Stimulated activated naive B cell treated with anti-CD40 and anti-IgM and Interleukin-4, amounts not matched to agents 10 μg/mL and 1 μg/mL and 100 μg/mL, for 72 hours (primary cell): ENCODE measurements at regions not wholly inside any gene's neighbourhood (a gene's known extent, or its start where the extent isn't known, plus 50 kb on each side); places are given as distances from the start of the nearest gene placed in this dataset.
A peak's percentile ranks its signal among the peaks of the same experiment; 100 is the strongest.

Source experiments
- ATAC-seq, 2 donors: fragments of 150-1000 bp; cut with Tn5 transposase; replicated peaks; 2 replicates each; pipeline ENCODE4 v1.10.0; 2021; ENCODE audit warnings: moderate library complexity in 1 of 2
- DNase-seq: peaks from one replicate; pipeline ENCODE4 v3.0.0; 2021
- H3K27ac Mint-ChIP-seq: one replicate; pipeline ENCODE4 v1.8.0; 2022; ENCODE audit warnings: mild to moderate bottlenecking, mixed read lengths
- H3K27me3 Mint-ChIP-seq, 2 donors: one replicate each; pipeline ENCODE4 v1.8.0; 2022; ENCODE audit warnings: mixed read lengths in 2 of 2
- H3K36me3 Mint-ChIP-seq, 2 donors: one replicate each; pipeline ENCODE4 v1.8.0; 2022; ENCODE audit warnings: mixed read lengths in 2 of 2, mild to moderate bottlenecking in 1 of 2
- H3K4me1 Mint-ChIP-seq, 2 donors: one replicate each; pipeline ENCODE4 v1.8.0; 2022; ENCODE audit warnings: mixed read lengths in 2 of 2, mild to moderate bottlenecking in 1 of 2
- H3K4me3 Mint-ChIP-seq, 2 donors: one replicate each; pipeline ENCODE4 v1.8.0; 2022; ENCODE audit warnings: mild to moderate bottlenecking in 2 of 2, mixed read lengths in 2 of 2, moderate library complexity in 1 of 2
- H3K9me3 Mint-ChIP-seq, 2 donors: one replicate each; pipeline ENCODE4 v1.8.0; 2022; ENCODE audit warnings: mixed read lengths in 2 of 2, mild to moderate bottlenecking in 1 of 2

GRCh38 chr2:38192976-38193375 lies 117.0 kb upstream of the CYP1B1 start:
- H3K4me3 Mint-ChIP-seq = no peak overlapping the region
- H3K4me1 Mint-ChIP-seq = peaks cover 0 to 5% of the 10 kb centered on the region in 2 donors
- DNase-seq (no peak), ATAC-seq (no peak)
- no peaks in the 10 kb centered on the region for H3K9me3 Mint-ChIP-seq
- H3K27me3 Mint-ChIP-seq = peaks cover 16 to 28% of the 10 kb centered on the region in 2 donors
- no peak overlapping the region for H3K27ac Mint-ChIP-seq
- no peaks in the 10 kb centered on the region for H3K36me3 Mint-ChIP-seq

- no peak overlapping the region for H3K4me3 Mint-ChIP-seq
- H3K9me3 Mint-ChIP-seq = no peaks in the 10 kb centered on the region
- DNase-seq (no peak), ATAC-seq (no peak)
- H3K27me3 Mint-ChIP-seq = peaks cover 20 to 28% of the 10 kb centered on the region in 2 donors
- H3K36me3 Mint-ChIP-seq = no peaks in the 10 kb centered on the region
- H3K27ac Mint-ChIP-seq = no peak overlapping the region
- peaks cover 0 to 5% of the 10 kb centered on the region in 2 donors for H3K4me1 Mint-ChIP-seq
Observed at GRCh38 chr2:38192046-38192445, 116.1 kb upstream of the CYP1B1 start.

GRCh38 chr2:38191516-38191915 lies 115.6 kb upstream of the CYP1B1 start:
- no peak for DNase-seq
- Mint-ChIP-seq H3K27ac (no peak overlapping the region), H3K36me3 (no peaks in the 10 kb centered on the region), H3K27me3 (peaks cover 23 to 28% of the 10 kb centered on the region in 2 donors), H3K4me1 (peaks cover 0 to 5% of the 10 kb centered on the region in 2 donors), H3K9me3 (no peaks in the 10 kb centered on the region), H3K4me3 (no peak overlapping the region)
- no peak for ATAC-seq

GRCh38 chr2:38190542-38191218 lies 114.7 kb upstream of the CYP1B1 start:
- H3K4me3 Mint-ChIP-seq = no peak overlapping the region
- no peaks in the 10 kb centered on the region for H3K9me3 Mint-ChIP-seq
- ATAC-seq (no peak), DNase-seq (no peak)
- peaks cover 5 to 10% of the 10 kb centered on the region in 2 donors for H3K4me1 Mint-ChIP-seq
- H3K27ac Mint-ChIP-seq = no peak overlapping the region
- no peaks in the 10 kb centered on the region for H3K36me3 Mint-ChIP-seq
- H3K27me3 Mint-ChIP-seq = peaks cover 23 to 32% of the 10 kb centered on the region in 2 donors

- peaks cover 14 to 22% of the 10 kb centered on the region in 2 donors for H3K4me1 Mint-ChIP-seq
- H3K27me3 Mint-ChIP-seq = peaks cover 18 to 21% of the 10 kb centered on the region in 2 donors
Observed at GRCh38 chr2:38187541-38188011, 111.6 kb upstream of the CYP1B1 start.

GRCh38 chr2:38185012-38185491 lies 109.1 kb upstream of the CYP1B1 start:
- DNase-seq (no peak), ATAC-seq (peak; percentile 92 to 96)
- peaks cover 14 to 21% of the 10 kb centered on the region in 2 donors for H3K4me1 Mint-ChIP-seq
- no peak overlapping the region for H3K27ac Mint-ChIP-seq
- no peaks in the 10 kb centered on the region for H3K36me3 Mint-ChIP-seq
- H3K4me3 Mint-ChIP-seq = no peak overlapping the region
- peaks cover 0 to 4% of the 10 kb centered on the region in 2 donors for H3K9me3 Mint-ChIP-seq
- H3K27me3 Mint-ChIP-seq = peaks cover 19 to 23% of the 10 kb centered on the region in 2 donors

More at GRCh38 chr2:38187541-38188011, 111.6 kb upstream of the CYP1B1 start:
- ATAC-seq (no peak), DNase-seq (no peak)
- Mint-ChIP-seq H3K27ac (no peak overlapping the region), H3K36me3 (no peaks in the 10 kb centered on the region), H3K9me3 (peaks cover 0 to 4% of the 10 kb centered on the region in 2 donors), H3K4me3 (no peak overlapping the region)

GRCh38 chr2:38182492-38183003 lies 106.6 kb upstream of the CYP1B1 start:
- DNase-seq (no peak), ATAC-seq (no peak)
- Mint-ChIP-seq H3K27me3 (peaks cover 19 to 22% of the 10 kb centered on the region in 2 donors), H3K27ac (no peak overlapping the region), H3K36me3 (no peaks in the 10 kb centered on the region), H3K4me1 (peaks cover 21 to 29% of the 10 kb centered on the region in 2 donors), H3K4me3 (no peak overlapping the region), H3K9me3 (peaks cover 0 to 4% of the 10 kb centered on the region in 2 donors)

GRCh38 chr2:38181806-38182491 lies 106.0 kb upstream of the CYP1B1 start:
- Mint-ChIP-seq H3K9me3 (peaks cover 0 to 4% of the 10 kb centered on the region in 2 donors), H3K4me3 (no peak overlapping the region), H3K27ac (no peak overlapping the region), H3K36me3 (no peaks in the 10 kb centered on the region), H3K4me1 (peaks cover 21 to 29% of the 10 kb centered on the region in 2 donors), H3K27me3 (peaks cover 18 to 19% of the 10 kb centered on the region in 2 donors)
- ATAC-seq = no peak
- DNase-seq = no peak

GRCh38 chr2:38180754-38181153 lies 104.8 kb upstream of the CYP1B1 start:
- no peak for ATAC-seq
- H3K9me3 Mint-ChIP-seq = peaks cover 0 to 4% of the 10 kb centered on the region in 2 donors
- H3K4me3 Mint-ChIP-seq = no peak overlapping the region
- no peak for DNase-seq
- peaks cover 15 to 16% of the 10 kb centered on the region in 2 donors for H3K27me3 Mint-ChIP-seq
- no peak overlapping the region for H3K27ac Mint-ChIP-seq
- peaks cover 17 to 25% of the 10 kb centered on the region in 2 donors for H3K4me1 Mint-ChIP-seq
- H3K36me3 Mint-ChIP-seq = no peaks in the 10 kb centered on the region

- H3K4me3 Mint-ChIP-seq = no peak overlapping the region
- peak; percentile 89 to 90 for ATAC-seq
- peak overlapping the region; percentile 4 for H3K27ac Mint-ChIP-seq
- H3K9me3 Mint-ChIP-seq = no peaks in the 10 kb centered on the region
- peaks cover 7 to 8% of the 10 kb centered on the region in 2 donors for H3K4me1 Mint-ChIP-seq
- DNase-seq = peak; percentile 21
- no peaks in the 10 kb centered on the region for H3K36me3 Mint-ChIP-seq
- peaks cover 19 to 30% of the 10 kb centered on the region in 2 donors for H3K27me3 Mint-ChIP-seq
Observed at GRCh38 chr2:38178556-38179419, 102.8 kb upstream of the CYP1B1 start.

- Mint-ChIP-seq H3K27me3 (peaks cover 20 to 30% of the 10 kb centered on the region in 2 donors), H3K4me1 (peaks cover 7 to 8% of the 10 kb centered on the region in 2 donors), H3K9me3 (no peaks in the 10 kb centered on the region), H3K36me3 (no peaks in the 10 kb centered on the region), H3K27ac (no peak overlapping the region), H3K4me3 (no peak overlapping the region)
- DNase-seq (no peak), ATAC-seq (no peak)
Observed at GRCh38 chr2:38178119-38178518, 102.2 kb upstream of the CYP1B1 start.

GRCh38 chr2:38176619-38177021 lies 100.7 kb upstream of the CYP1B1 start:
- ATAC-seq = no peak
- Mint-ChIP-seq H3K27ac (no peak overlapping the region), H3K9me3 (no peaks in the 10 kb centered on the region)

GRCh38 chr2:38174646-38175423 lies 98.9 kb upstream of the CYP1B1 start:
- DNase-seq (no peak), ATAC-seq (no peak)
- peaks cover 7 to 8% of the 10 kb centered on the region in 2 donors for H3K4me1 Mint-ChIP-seq
- H3K27me3 Mint-ChIP-seq = peaks cover 32 to 39% of the 10 kb centered on the region in 2 donors
- no peaks in the 10 kb centered on the region for H3K9me3 Mint-ChIP-seq
- no peak overlapping the region for H3K4me3 Mint-ChIP-seq
- no peak overlapping the region for H3K27ac Mint-ChIP-seq
- no peaks in the 10 kb centered on the region for H3K36me3 Mint-ChIP-seq

More at GRCh38 chr2:38176619-38177021, 100.7 kb upstream of the CYP1B1 start:
- Mint-ChIP-seq H3K4me1 (peaks cover 7 to 8% of the 10 kb centered on the region in 2 donors), H3K4me3 (no peak overlapping the region), H3K27me3 (peaks cover 20 to 31% of the 10 kb centered on the region in 2 donors), H3K36me3 (no peaks in the 10 kb centered on the region)
- no peak for DNase-seq
